Epithelial cell of proximal tubule (primary cell): ENCODE measurements at regions not wholly inside any gene's neighbourhood (a gene's known extent, or its start where the extent isn't known, plus 50 kb on each side); places are given as distances from the start of the nearest gene placed in this dataset.

Source experiments
- DNase-seq: peaks from one replicate; pipeline ENCODE4 v3.0.0-alpha.2; 2011; ENCODE audit warnings: low read depth
- H3K4me3 ChIP-seq: 2 replicates; pipeline ENCODE4 v1.5.1; 2011; ENCODE audit warnings: low read depth, mild to moderate bottlenecking, low read length
- CTCF ChIP-seq: conservative IDR thresholded peaks from 2 replicates; pipeline ENCODE4 v1.5.1; 2012; ENCODE audit warnings: low read depth, mild to moderate bottlenecking, low read length

- TF ChIP-seq CTCF = no peak
- no peak overlapping the region for H3K4me3 ChIP-seq
- no peak for DNase-seq
These were observed 364.3 kb upstream of the KLHL29 start for GRCh38 chr2:23020659-23021058.

- no peak overlapping the region for H3K4me3 ChIP-seq
- DNase-seq = no peak
- TF ChIP-seq CTCF = no peak
These were observed 363.5 kb upstream of the KLHL29 start for GRCh38 chr2:23021311-23022120.

- TF ChIP-seq CTCF = no peak
- no peak for DNase-seq
These were observed 361.3 kb upstream of the KLHL29 start for GRCh38 chr2:23023722-23024121.

GRCh38 chr2:23026671-23027070 is 358.3 kb upstream of the KLHL29 start:
- TF ChIP-seq CTCF = no peak
- no peak for DNase-seq
- H3K4me3 ChIP-seq = no peak overlapping the region

More at GRCh38 chr2:23023722-23024121, 361.3 kb upstream of the KLHL29 start:
- no peak overlapping the region for H3K4me3 ChIP-seq

GRCh38 chr2:23027396-23027795 is 357.6 kb upstream of the KLHL29 start:
- DNase-seq = no peak
- TF ChIP-seq CTCF = no peak
- H3K4me3 ChIP-seq = no peak overlapping the region

- no peak for TF ChIP-seq CTCF
- no peak for DNase-seq
- no peak overlapping the region for H3K4me3 ChIP-seq
These were observed 356.9 kb upstream of the KLHL29 start for GRCh38 chr2:23028106-23028505.

- no peak for TF ChIP-seq CTCF
- H3K4me3 ChIP-seq = no peak overlapping the region
- no peak for DNase-seq
These were observed 355.9 kb upstream of the KLHL29 start for GRCh38 chr2:23029111-23029510.
